Upper lobe of right lung (tissue), 1 donor: ENCODE measurements at regions not wholly inside any gene's neighbourhood (a gene's known extent, or its start where the extent isn't known, plus 50 kb on each side); places are given as distances from the start of the nearest gene placed in this dataset.

Experiments
- ATAC-seq: fragments of 200-7000 bp; cut with Tn5 transposase; one replicate; pipeline ENCODE4 v1.9.1; 2020; ENCODE audit warnings: mild to moderate bottlenecking, moderate library complexity
- DNase-seq: peaks from one replicate; pipeline ENCODE4 v3.0.0-alpha.2; 2020
- H3K27ac ChIP-seq: fragments of 200-600 bp; one replicate; pipeline ENCODE4 v1.8.0; 2022
- H3K27me3 ChIP-seq: fragments of 200-600 bp; one replicate; pipeline ENCODE4 v1.8.0; 2022; ENCODE audit warnings: mild to moderate bottlenecking
- H3K36me3 ChIP-seq: fragments of 200-600 bp; one replicate; pipeline ENCODE4 v1.8.0; 2022
- H3K4me1 ChIP-seq: fragments of 200-600 bp; one replicate; pipeline ENCODE4 v1.8.0; 2022
- H3K4me3 ChIP-seq: fragments of 200-600 bp; one replicate; pipeline ENCODE4 v1.8.0; 2022; ENCODE audit warnings: mild to moderate bottlenecking
- H3K9me3 ChIP-seq: fragments of 200-600 bp; one replicate; pipeline ENCODE4 v1.8.0; 2022
- CTCF ChIP-seq: fragments of 200-600 bp; IDR thresholded peaks from one replicate; pipeline ENCODE4 v1.8.0; 2022; ENCODE audit warnings: antibody characterized with exemption
- intact Hi-C: fragments of 100-400 bp; cut with DNase I; formaldehyde crosslinking; loops from one replicate; pipeline ENCODE4 v1.11.0; 2022
- donor health status: DM: no; HTN: yes; CAD: no; lungs with severe emphysema.

- H3K9me3 ChIP-seq, result no peaks in the 10 kb centered on the region
- DNase-seq (no peak), ATAC-seq (no peak)
- TF ChIP-seq CTCF, result no peak
- no peak overlapping the region for H3K27ac ChIP-seq
- H3K27me3 ChIP-seq, result no peaks in the 10 kb centered on the region
- no peaks in the 10 kb centered on the region for H3K36me3 ChIP-seq
- H3K4me1 ChIP-seq, result no peaks in the 10 kb centered on the region
- intact Hi-C loops, result no loop called here
- no peak overlapping the region for H3K4me3 ChIP-seq
These were observed 133.5 kb upstream of the IRS2 start for GRCh38 chr13:109919715-109920375.

DNA sequence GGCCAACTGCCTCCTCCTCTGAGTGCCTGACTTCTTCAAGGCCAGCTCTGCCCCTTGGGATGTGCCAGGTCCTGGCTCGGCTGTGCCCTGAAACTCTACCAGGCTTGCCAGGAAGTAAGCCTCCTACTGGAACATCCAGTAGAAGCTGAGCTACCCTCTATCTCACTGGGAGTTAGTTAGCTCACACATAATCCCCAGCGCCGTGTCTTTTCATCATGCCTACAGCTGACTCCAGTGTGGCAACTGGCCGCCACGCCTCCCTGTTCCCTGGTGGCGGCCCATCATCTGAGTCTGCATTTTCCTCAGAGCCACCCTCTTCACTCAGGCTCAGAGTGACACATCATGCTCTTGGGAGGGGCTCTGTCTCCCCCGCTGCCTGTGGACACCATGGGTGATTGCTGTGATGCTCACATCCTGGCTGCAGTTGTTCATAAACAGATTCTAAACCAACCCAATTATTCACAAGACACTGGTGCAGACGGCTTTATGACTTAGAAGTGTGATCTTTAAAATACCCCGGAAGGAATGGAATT, 131.9 kb upstream of the IRS2 start:
- H3K9me3 ChIP-seq, result no peaks in the 10 kb centered on the region
- H3K4me1 ChIP-seq, result no peaks in the 10 kb centered on the region
- ATAC-seq (no peak), DNase-seq (no peak)
- TF ChIP-seq CTCF, result no peak
- H3K4me3 ChIP-seq, result no peak overlapping the region
- intact Hi-C loops, result no loop called here
- no peaks in the 10 kb centered on the region for H3K36me3 ChIP-seq
- H3K27me3 ChIP-seq, result no peaks in the 10 kb centered on the region
- no peak overlapping the region for H3K27ac ChIP-seq

DNA sequence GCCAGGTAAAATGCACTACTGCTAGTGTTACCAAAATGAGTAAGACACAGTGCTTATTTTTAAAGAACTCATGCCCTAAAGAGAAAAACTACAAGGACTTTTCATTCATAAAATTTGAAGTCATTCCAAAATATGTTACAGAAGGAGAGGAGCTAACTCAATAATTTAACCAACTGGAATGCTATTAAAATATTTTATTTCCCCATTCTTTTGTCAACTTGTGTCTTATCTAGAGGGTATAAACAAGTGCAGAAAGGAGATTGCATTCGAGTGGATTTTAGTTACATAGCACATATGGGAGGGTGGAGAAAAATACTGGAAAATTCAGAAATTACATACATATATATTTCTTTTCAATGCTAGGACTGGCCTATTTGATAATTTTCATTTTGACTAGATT, 131.0 kb upstream of the IRS2 start:
- Histone ChIP-seq H3K27ac (no peak overlapping the region), H3K27me3 (no peaks in the 10 kb centered on the region), H3K4me1 (no peaks in the 10 kb centered on the region), H3K9me3 (no peaks in the 10 kb centered on the region), H3K36me3 (no peaks in the 10 kb centered on the region), H3K4me3 (no peak overlapping the region)
- TF ChIP-seq CTCF, result no peak
- DNase-seq (no peak), ATAC-seq (no peak)
- intact Hi-C loops, result no loop called here

GRCh38 chr13:109913936-109914510, 127.6 kb upstream of the IRS2 start:
- DNase-seq (no peak), ATAC-seq (no peak)

GRCh38 chr13:109913186-109913585, 126.8 kb upstream of the IRS2 start:
- DNase-seq, result no peak
- TF ChIP-seq CTCF, result no peak
- intact Hi-C loops, result no loop called here

More at GRCh38 chr13:109913936-109914510, 127.6 kb upstream of the IRS2 start:
- Histone ChIP-seq H3K27me3 (no peaks in the 10 kb centered on the region), H3K4me1 (no peaks in the 10 kb centered on the region), H3K4me3 (no peak overlapping the region), H3K36me3 (no peaks in the 10 kb centered on the region), H3K9me3 (no peaks in the 10 kb centered on the region), H3K27ac (no peak overlapping the region)
- no peak for TF ChIP-seq CTCF
- intact Hi-C loops, result no loop called here

More at GRCh38 chr13:109913186-109913585, 126.8 kb upstream of the IRS2 start:
- Histone ChIP-seq H3K27me3 (no peaks in the 10 kb centered on the region), H3K4me3 (no peak overlapping the region), H3K27ac (no peak overlapping the region), H3K4me1 (no peaks in the 10 kb centered on the region), H3K36me3 (no peaks in the 10 kb centered on the region), H3K9me3 (no peaks in the 10 kb centered on the region)
- ATAC-seq, result no peak
